GM23338 (cell line): ENCODE measurements at regions not wholly inside any gene's neighbourhood (a gene's known extent, or its start where the extent isn't known, plus 50 kb on each side); places are given as distances from the start of the nearest gene placed in this dataset.

Experiments used
- ATAC-seq: fragments of 200-7000 bp; cut with Tn5 transposase; 3 replicates; pipeline ENCODE4 v1.9.1; 2020
- DNase-seq: peaks from one replicate; pipeline ENCODE4 v3.0.0-alpha.2; 2015; ENCODE audit warnings: low spot score
- H2AFZ ChIP-seq: fragments of 200-600 bp; sonication (generic); 2 replicates; pipeline ENCODE4 v1.8.0; 2016; ENCODE audit warnings: antibody characterized with exemption, mild to moderate bottlenecking, moderate library complexity
- H3F3A ChIP-seq: fragments of 200-600 bp; sonication (generic); replicated peaks from 2 replicates; pipeline ENCODE4 v1.8.0; 2017; ENCODE audit warnings: antibody characterized with exemption, mixed run types, low read depth
- H3K27ac ChIP-seq: fragments of 200-600 bp; sonication (generic); 2 replicates; pipeline ENCODE4 v1.6.1; 2016; ENCODE audit warnings: low read depth
- H3K27me3 ChIP-seq: fragments of 200-600 bp; sonication (generic); 2 replicates; pipeline ENCODE4 v1.8.0; 2016; ENCODE audit warnings: mild to moderate bottlenecking, mixed run types, moderate library complexity; ENCODE audit not compliant: insufficient read depth
- H3K36me3 ChIP-seq: fragments of 200-600 bp; sonication (generic); 2 replicates; pipeline ENCODE4 v1.8.0; 2016; ENCODE audit warnings: mild to moderate bottlenecking; ENCODE audit not compliant: insufficient read depth
- H3K4me1 ChIP-seq: fragments of 200-600 bp; sonication (generic); 2 replicates; pipeline ENCODE4 v1.8.0; 2016; ENCODE audit warnings: mild to moderate bottlenecking, moderate library complexity; ENCODE audit not compliant: insufficient read depth
- H3K4me2 ChIP-seq: fragments of 200-600 bp; sonication (generic); 2 replicates; pipeline ENCODE4 v1.7.1; 2017; ENCODE audit warnings: mixed run types
- H3K4me3 ChIP-seq: fragments of 200-600 bp; sonication (generic); 2 replicates; pipeline ENCODE4 v1.6.1; 2016; ENCODE audit warnings: mixed run types
- H3K79me2 ChIP-seq: fragments of 200-600 bp; sonication (generic); replicated peaks from 2 replicates; pipeline ENCODE4 v1.8.0; 2017; ENCODE audit warnings: mild to moderate bottlenecking; ENCODE audit not compliant: insufficient read depth
- H3K9me2 ChIP-seq: fragments of 200-600 bp; sonication (generic); 2 replicates; pipeline ENCODE4 v1.8.0; 2017; ENCODE audit not compliant: insufficient read depth
- H4K20me1 ChIP-seq: fragments of 200-600 bp; sonication (generic); replicated peaks from 2 replicates; pipeline ENCODE4 v1.8.0; 2017; ENCODE audit warnings: mild to moderate bottlenecking; ENCODE audit not compliant: insufficient read depth
- H3K27ac Mint-ChIP-seq: 2 replicates; pipeline ENCODE4 v1.8.0; 2020; ENCODE audit warnings: inconsistent platforms, mild to moderate bottlenecking, moderate library complexity, mixed read lengths
- H3K27me3 Mint-ChIP-seq: 3 replicates; pipeline ENCODE4 v1.8.0; 2022; ENCODE audit warnings: low read depth, mild to moderate bottlenecking, moderate library complexity, mixed read lengths, inconsistent platforms; ENCODE audit not compliant: insufficient read depth, poor library complexity
- H3K36me3 Mint-ChIP-seq: 3 replicates; pipeline ENCODE4 v1.8.0; 2021; ENCODE audit warnings: low read depth, mild to moderate bottlenecking, inconsistent platforms, moderate library complexity, mixed read lengths
- H3K4me1 Mint-ChIP-seq: 3 replicates; pipeline ENCODE4 v1.8.0; 2020; ENCODE audit warnings: mild to moderate bottlenecking, inconsistent platforms, mixed read lengths
- H3K4me3 Mint-ChIP-seq: 3 replicates; pipeline ENCODE4 v1.8.0; 2021; ENCODE audit warnings: moderate library complexity, mild to moderate bottlenecking, inconsistent platforms, mixed read lengths
- H3K9me3 Mint-ChIP-seq: 3 replicates; pipeline ENCODE4 v1.8.0; 2020; ENCODE audit warnings: moderate library complexity, mild to moderate bottlenecking, inconsistent platforms, mixed read lengths
- CREB1 ChIP-seq: fragments of 250-450 bp; sonication (Bioruptor Pico); IDR thresholded peaks from 2 replicates; pipeline ENCODE4 v1.5.0; 2020; ENCODE audit warnings: low read depth, mild to moderate bottlenecking, moderate library complexity
- EZH2phosphoT487 ChIP-seq: fragments of 200-600 bp; sonication (generic); IDR thresholded peaks from one replicate; pipeline ENCODE4 v1.8.1; 2018; ENCODE audit warnings: antibody characterized with exemption; ENCODE audit not compliant: unreplicated experiment
- JUNB ChIP-seq: IDR thresholded peaks from one replicate; pipeline ENCODE4 v1.6.1; 2016; ENCODE audit warnings: antibody characterized with exemption; ENCODE audit not compliant: unreplicated experiment
- NANOG ChIP-seq: IDR thresholded peaks from 2 replicates; pipeline ENCODE4 v1.6.1; 2016; ENCODE audit warnings: antibody characterized with exemption, borderline replicate concordance
- STAT1 ChIP-seq: IDR thresholded peaks from one replicate; pipeline ENCODE4 v1.6.1; 2016; ENCODE audit warnings: antibody characterized with exemption; ENCODE audit not compliant: unreplicated experiment
- ZNF114 ChIP-seq: fragments of 250-450 bp; sonication (Bioruptor Pico); IDR thresholded peaks from 2 replicates; pipeline ENCODE4 v1.5.0; 2020; ENCODE audit warnings: mild to moderate bottlenecking, moderate library complexity
- TF ChIP-seq, protein P1 (sequence below): fragments of 250-450 bp; sonication (Bioruptor Pico); IDR thresholded peaks from 2 replicates; pipeline ENCODE4 v1.5.0; 2020; ENCODE audit warnings: mild to moderate bottlenecking, moderate library complexity
- TF ChIP-seq, protein P2 (sequence below): IDR thresholded peaks from 2 replicates; pipeline ENCODE4 v1.6.1; 2016; ENCODE audit warnings: antibody characterized with exemption

DNA sequence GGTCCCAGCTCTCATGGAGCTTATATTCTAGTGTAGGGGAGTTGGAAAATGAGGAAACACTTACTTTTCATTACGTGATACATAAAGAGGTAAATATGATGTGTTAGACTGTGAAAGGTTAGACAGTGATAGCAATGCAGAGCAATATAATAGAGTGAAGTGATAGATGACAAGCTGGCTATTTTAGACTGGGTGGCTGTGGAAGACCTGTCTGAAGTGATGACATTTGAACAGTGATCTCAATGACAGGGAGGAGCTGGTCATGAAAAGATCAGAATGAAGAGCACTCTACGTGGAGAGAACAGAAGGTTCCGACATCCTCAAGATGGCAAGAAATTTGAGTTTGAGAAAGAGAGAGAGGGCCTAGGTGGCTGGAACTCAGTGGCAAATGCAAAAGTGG, 118.9 kb upstream of the MKLN1 start (continued):
- TF ChIP-seq, protein P1, sequence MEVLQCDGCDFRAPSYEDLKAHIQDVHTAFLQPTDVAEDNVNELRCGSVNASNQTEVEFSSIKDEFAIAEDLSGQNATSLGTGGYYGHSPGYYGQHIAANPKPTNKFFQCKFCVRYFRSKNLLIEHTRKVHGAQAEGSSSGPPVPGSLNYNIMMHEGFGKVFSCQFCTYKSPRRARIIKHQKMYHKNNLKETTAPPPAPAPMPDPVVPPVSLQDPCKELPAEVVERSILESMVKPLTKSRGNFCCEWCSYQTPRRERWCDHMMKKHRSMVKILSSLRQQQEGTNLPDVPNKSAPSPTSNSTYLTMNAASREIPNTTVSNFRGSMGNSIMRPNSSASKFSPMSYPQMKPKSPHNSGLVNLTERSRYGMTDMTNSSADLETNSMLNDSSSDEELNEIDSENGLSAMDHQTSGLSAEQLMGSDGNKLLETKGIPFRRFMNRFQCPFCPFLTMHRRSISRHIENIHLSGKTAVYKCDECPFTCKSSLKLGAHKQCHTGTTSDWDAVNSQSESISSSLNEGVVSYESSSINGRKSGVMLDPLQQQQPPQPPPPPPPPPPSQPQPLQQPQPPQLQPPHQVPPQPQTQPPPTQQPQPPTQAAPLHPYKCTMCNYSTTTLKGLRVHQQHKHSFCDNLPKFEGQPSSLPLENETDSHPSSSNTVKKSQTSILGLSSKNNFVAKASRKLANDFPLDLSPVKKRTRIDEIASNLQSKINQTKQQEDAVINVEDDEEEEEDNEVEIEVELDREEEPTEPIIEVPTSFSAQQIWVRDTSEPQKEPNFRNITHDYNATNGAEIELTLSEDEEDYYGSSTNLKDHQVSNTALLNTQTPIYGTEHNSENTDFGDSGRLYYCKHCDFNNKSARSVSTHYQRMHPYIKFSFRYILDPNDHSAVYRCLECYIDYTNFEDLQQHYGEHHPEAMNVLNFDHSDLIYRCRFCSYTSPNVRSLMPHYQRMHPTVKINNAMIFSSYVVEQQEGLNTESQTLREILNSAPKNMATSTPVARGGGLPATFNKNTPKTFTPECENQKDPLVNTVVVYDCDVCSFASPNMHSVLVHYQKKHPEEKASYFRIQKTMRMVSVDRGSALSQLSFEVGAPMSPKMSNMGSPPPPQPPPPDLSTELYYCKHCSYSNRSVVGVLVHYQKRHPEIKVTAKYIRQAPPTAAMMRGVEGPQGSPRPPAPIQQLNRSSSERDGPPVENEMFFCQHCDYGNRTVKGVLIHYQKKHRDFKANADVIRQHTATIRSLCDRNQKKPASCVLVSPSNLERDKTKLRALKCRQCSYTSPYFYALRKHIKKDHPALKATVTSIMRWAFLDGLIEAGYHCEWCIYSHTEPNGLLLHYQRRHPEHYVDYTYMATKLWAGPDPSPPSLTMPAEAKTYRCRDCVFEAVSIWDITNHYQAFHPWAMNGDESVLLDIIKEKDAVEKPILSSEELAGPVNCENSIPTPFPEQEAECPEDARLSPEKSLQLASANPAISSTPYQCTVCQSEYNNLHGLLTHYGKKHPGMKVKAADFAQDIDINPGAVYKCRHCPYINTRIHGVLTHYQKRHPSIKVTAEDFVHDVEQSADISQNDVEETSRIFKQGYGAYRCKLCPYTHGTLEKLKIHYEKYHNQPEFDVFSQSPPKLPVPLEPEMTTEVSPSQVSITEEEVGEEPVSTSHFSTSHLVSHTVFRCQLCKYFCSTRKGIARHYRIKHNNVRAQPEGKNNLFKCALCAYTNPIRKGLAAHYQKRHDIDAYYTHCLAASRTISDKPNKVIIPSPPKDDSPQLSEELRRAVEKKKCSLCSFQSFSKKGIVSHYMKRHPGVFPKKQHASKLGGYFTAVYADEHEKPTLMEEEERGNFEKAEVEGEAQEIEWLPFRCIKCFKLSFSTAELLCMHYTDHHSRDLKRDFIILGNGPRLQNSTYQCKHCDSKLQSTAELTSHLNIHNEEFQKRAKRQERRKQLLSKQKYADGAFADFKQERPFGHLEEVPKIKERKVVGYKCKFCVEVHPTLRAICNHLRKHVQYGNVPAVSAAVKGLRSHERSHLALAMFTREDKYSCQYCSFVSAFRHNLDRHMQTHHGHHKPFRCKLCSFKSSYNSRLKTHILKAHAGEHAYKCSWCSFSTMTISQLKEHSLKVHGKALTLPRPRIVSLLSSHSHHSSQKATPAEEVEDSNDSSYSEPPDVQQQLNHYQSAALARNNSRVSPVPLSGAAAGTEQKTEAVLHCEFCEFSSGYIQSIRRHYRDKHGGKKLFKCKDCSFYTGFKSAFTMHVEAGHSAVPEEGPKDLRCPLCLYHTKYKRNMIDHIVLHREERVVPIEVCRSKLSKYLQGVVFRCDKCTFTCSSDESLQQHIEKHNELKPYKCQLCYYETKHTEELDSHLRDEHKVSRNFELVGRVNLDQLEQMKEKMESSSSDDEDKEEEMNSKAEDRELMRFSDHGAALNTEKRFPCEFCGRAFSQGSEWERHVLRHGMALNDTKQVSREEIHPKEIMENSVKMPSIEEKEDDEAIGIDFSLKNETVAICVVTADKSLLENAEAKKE (CRISPR knock-in tag), result no peak
- no peak for TF ChIP-seq STAT1
- TF ChIP-seq, protein P2, sequence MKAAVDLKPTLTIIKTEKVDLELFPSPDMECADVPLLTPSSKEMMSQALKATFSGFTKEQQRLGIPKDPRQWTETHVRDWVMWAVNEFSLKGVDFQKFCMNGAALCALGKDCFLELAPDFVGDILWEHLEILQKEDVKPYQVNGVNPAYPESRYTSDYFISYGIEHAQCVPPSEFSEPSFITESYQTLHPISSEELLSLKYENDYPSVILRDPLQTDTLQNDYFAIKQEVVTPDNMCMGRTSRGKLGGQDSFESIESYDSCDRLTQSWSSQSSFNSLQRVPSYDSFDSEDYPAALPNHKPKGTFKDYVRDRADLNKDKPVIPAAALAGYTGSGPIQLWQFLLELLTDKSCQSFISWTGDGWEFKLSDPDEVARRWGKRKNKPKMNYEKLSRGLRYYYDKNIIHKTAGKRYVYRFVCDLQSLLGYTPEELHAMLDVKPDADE, result no peak
- TF ChIP-seq EZH2phosphoT487, result no peak
- TF ChIP-seq ZNF114 (CRISPR knock-in tag), result no peak
- TF ChIP-seq NANOG, result no peak

DNA sequence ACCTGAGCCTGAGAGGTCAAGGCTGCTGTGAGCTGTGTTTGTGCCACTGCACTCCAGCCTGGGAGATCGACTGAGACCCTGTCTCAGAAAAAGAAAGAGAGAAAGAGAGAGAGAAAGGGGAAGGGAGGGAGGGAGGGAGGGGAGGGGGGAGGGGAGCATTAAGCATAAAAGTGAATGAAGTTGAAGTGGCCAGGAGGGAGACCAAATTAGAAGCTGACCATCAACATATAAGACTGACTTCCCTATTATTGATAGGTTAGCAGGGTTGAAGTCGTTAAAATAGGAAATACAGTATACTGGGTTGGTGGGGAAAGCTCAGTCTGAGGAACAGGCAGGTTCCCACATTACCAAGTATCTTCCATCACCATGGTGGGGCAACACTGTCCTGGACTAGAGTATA, 117.1 kb upstream of the MKLN1 start:
- Histone ChIP-seq H3K9me2 (peaks cover 17% of the 10 kb centered on the region; the same call in 1 of the 2 replicates), H3F3A (no peaks in the 10 kb centered on the region), H3K27me3 (no peaks in the 10 kb centered on the region), H4K20me1 (no peaks in the 10 kb centered on the region), H3K4me1 (peaks cover 11% of the 10 kb centered on the region; the same call in 1 of the 2 replicates), H3K4me3 (no peak overlapping the region), H2AFZ (no peak overlapping the region), H3K4me2 (no peak overlapping the region), H3K27ac (no peak overlapping the region), H3K36me3 (no peaks in the 10 kb centered on the region), H3K79me2 (no peaks in the 10 kb centered on the region)
- no peak for ATAC-seq
- Mint-ChIP-seq H3K4me1 (peaks cover 20% of the 10 kb centered on the region), H3K4me3 (no peak overlapping the region), H3K27me3 (peaks cover 5% of the 10 kb centered on the region), H3K27ac (no peak overlapping the region), H3K9me3 (peaks cover 6% of the 10 kb centered on the region), H3K36me3 (no peaks in the 10 kb centered on the region)
- DNase-seq, result no peak
- TF ChIP-seq ZNF114 (CRISPR knock-in tag), result no peak
- TF ChIP-seq CREB1 (CRISPR knock-in tag), result no peak
- TF ChIP-seq, protein P1 (CRISPR knock-in tag), result no peak
- no peak for TF ChIP-seq STAT1
- TF ChIP-seq JUNB, result no peak
- TF ChIP-seq, protein P2, result no peak
